HG03575 (cell line): ENCODE measurements at regions not wholly inside any gene's neighbourhood (a gene's known extent, or its start where the extent isn't known, plus 50 kb on each side); places are given as distances from the start of the nearest gene placed in this dataset.

Experiments
- ATAC-seq: cut with Tn5 transposase; IDR thresholded peaks from one replicate; pipeline ENCODE4 v1.9.1; 2021; ENCODE audit not compliant: unreplicated experiment, insufficient number of reproducible peaks, low FRiP score; ENCODE audit errors: extremely low read depth

- no peak for ATAC-seq
Observed at GRCh38 chr5:31137676-31138075, 55.8 kb upstream of the CDH6 start.

- no peak for ATAC-seq
Observed at GRCh38 chr5:31135542-31135941, 57.9 kb upstream of the CDH6 start.

- ATAC-seq, result no peak
Observed at GRCh38 chr5:31133488-31133887, 60.0 kb upstream of the CDH6 start.

GRCh38 chr5:31131381-31131891 is 62.0 kb upstream of the CDH6 start:
- ATAC-seq, result no peak

GRCh38 chr5:31130676-31131075 is 62.8 kb upstream of the CDH6 start:
- no peak for ATAC-seq

- ATAC-seq, result no peak
Observed at GRCh38 chr5:31124651-31125305, 68.7 kb upstream of the CDH6 start.

- no peak for ATAC-seq
Observed at GRCh38 chr5:31124026-31124425, 69.5 kb upstream of the CDH6 start.

- no peak for ATAC-seq
Observed at GRCh38 chr5:31122998-31123951, 70.2 kb upstream of the CDH6 start.

- ATAC-seq, result no peak
Observed at GRCh38 chr5:31121224-31121623, 72.3 kb upstream of the CDH6 start.

- ATAC-seq, result no peak
Observed at GRCh38 chr5:31120642-31120948, 72.9 kb upstream of the CDH6 start.

- ATAC-seq, result no peak
Observed at GRCh38 chr5:31119938-31120641, 73.4 kb upstream of the CDH6 start.

GRCh38 chr5:31116466-31117031 is 76.9 kb upstream of the CDH6 start:
- no peak for ATAC-seq

GRCh38 chr5:31114817-31115216 is 78.7 kb upstream of the CDH6 start:
- ATAC-seq, result no peak

- no peak for ATAC-seq
Observed at GRCh38 chr5:31113666-31114350, 79.7 kb upstream of the CDH6 start.

- ATAC-seq, result no peak
Observed at GRCh38 chr5:31113101-31113500, 80.4 kb upstream of the CDH6 start.

- ATAC-seq, result no peak
Observed at GRCh38 chr5:31107091-31107518, 86.4 kb upstream of the CDH6 start.

- no peak for ATAC-seq
Observed at GRCh38 chr5:31106691-31107090, 86.8 kb upstream of the CDH6 start.

- ATAC-seq, result no peak
Observed at GRCh38 chr5:31106278-31106677, 87.2 kb upstream of the CDH6 start.

GRCh38 chr5:31104775-31105174 is 88.7 kb upstream of the CDH6 start:
- ATAC-seq, result no peak
